GM12864 (cell line): ENCODE measurements at regions not wholly inside any gene's neighbourhood (a gene's known extent, or its start where the extent isn't known, plus 50 kb on each side); places are given as distances from the start of the nearest gene placed in this dataset.
"Not testable (repeated sequence)": the region's sequence is repeated elsewhere in the genome, so short reads cannot be mapped to it uniquely, and the experiment has no call there.

Experiments used
- DNase-seq: peaks from one replicate; pipeline ENCODE4 v3.0.0-alpha.2; 2011; ENCODE audit warnings: low read depth
- H3K4me3 ChIP-seq: 2 replicates; pipeline ENCODE4 v1.5.1; 2011; ENCODE audit warnings: mild to moderate bottlenecking, low read depth, low read length, control low read depth
- TF ChIP-seq, protein P1 (sequence below): IDR thresholded peaks from 2 replicates; pipeline ENCODE4 v1.5.1; 2011; ENCODE audit warnings: low read depth, mild to moderate bottlenecking, moderate library complexity, low read length, control low read depth, inconsistent platforms; ENCODE audit errors: missing control alignments

DNA sequence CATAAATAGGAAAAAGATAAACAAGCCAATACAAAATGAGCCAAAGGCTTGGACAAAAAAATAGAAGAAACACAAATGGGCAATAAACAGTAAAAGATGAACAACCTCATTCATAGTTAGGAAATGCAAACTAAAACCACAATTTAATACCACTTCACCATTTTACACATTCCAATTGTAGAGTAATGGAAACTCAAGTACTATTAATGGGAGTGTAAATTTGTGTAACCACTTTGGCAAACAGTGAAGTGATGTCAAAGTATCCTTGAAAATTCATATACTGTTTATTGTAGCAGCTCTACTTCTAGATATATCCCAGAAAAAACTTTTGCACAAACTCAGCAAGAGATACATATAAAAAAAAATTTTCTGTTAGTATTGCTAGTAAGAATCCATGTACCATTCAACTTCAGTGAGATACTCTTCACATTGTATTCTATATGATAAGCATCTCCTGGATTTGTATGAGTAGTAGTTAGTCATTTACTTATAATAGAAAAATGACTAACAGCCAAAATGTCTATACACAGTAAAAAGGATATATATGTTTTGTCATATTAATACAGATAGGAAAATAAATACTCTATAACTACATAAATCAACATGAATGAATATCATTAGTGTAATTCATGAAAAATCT, 229.8 kb downstream of the DKK2 start:
- H3K4me3 ChIP-seq: no peak overlapping the region
- no peak for DNase-seq
- TF ChIP-seq, protein P1, sequence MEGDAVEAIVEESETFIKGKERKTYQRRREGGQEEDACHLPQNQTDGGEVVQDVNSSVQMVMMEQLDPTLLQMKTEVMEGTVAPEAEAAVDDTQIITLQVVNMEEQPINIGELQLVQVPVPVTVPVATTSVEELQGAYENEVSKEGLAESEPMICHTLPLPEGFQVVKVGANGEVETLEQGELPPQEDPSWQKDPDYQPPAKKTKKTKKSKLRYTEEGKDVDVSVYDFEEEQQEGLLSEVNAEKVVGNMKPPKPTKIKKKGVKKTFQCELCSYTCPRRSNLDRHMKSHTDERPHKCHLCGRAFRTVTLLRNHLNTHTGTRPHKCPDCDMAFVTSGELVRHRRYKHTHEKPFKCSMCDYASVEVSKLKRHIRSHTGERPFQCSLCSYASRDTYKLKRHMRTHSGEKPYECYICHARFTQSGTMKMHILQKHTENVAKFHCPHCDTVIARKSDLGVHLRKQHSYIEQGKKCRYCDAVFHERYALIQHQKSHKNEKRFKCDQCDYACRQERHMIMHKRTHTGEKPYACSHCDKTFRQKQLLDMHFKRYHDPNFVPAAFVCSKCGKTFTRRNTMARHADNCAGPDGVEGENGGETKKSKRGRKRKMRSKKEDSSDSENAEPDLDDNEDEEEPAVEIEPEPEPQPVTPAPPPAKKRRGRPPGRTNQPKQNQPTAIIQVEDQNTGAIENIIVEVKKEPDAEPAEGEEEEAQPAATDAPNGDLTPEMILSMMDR: no peak

- no peak for DNase-seq
- TF ChIP-seq, protein P1: no peak
- no peak overlapping the region for H3K4me3 ChIP-seq
Observed at GRCh38 chr4:106803083-106803482, 233.0 kb downstream of the DKK2 start.

DNA sequence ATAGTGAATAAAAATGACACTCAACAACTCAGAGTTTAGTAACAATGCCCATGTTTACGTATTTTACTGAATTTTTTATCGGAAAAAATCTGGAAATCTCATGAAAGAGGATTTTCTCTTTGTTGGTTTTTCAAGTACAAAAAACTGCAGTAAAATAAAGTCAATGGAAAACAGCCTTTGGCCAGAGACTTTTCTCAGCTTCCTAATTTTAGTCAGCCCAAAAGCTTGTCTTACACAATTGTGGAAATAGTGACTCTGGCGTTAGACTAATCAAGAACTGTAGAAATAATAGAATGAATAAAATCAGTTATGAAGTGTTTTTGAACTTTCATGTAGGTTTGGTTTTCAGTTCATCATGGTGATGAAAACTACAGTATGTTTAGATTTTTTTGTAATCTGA, 234.7 kb downstream of the DKK2 start:
- H3K4me3 ChIP-seq: no peak overlapping the region
- TF ChIP-seq, protein P1: no peak
- no peak for DNase-seq

GRCh38 chr4:106796876-106797275, 239.2 kb downstream of the DKK2 start:
- TF ChIP-seq, protein P1: no peak
- DNase-seq: no peak
- H3K4me3 ChIP-seq: no peak overlapping the region

- DNase-seq: no peak
- H3K4me3 ChIP-seq: no peak overlapping the region
- TF ChIP-seq, protein P1: no peak
Observed at GRCh38 chr4:106795326-106795725, 240.8 kb downstream of the DKK2 start.

- TF ChIP-seq, protein P1: no peak
- DNase-seq: no peak
- no peak overlapping the region for H3K4me3 ChIP-seq
Observed at GRCh38 chr4:106793933-106794332, 242.2 kb downstream of the DKK2 start.

- no peak overlapping the region for H3K4me3 ChIP-seq
- DNase-seq: no peak
- TF ChIP-seq, protein P1: no peak
Observed at GRCh38 chr4:106775636-106776035, 260.5 kb downstream of the DKK2 start.

DNA sequence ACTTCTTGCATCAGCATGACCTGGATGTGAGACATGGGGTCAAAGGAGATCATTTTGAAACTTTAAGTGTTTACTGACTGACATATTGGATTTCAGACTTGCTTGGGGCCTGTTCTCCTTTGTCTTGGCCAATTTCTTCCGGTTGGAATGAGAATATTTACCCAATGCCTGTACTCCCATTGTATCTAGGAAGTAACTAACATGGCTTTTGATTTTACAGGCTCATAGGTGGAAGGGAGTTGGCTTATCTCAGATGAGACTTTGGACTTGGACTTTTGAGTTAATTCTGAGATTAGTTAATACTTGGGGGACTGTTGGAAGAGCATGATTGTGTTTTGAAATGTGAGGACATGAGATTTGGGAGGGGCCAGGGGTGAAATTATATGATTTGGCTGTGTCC, 262.1 kb downstream of the DKK2 start:
- not testable (repeated sequence) for DNase-seq, H3K4me3 ChIP-seq
